ENCODE measurements at regions not wholly inside any gene's neighbourhood (a gene's known extent, or its start where the extent isn't known, plus 50 kb on each side); places are given as distances from the start of the nearest gene placed in this dataset.
"Not testable (repeated sequence)": the region's sequence is repeated elsewhere in the genome, so short reads cannot be mapped to it uniquely, and the experiment has no call there.

- TF ChIP-seq CTCF, EP300 (IDR thresholded peaks at IDR 0.05): not testable (repeated sequence)
Observed at GRCh38 chr12:67092934-67093333, 176.2 kb upstream of the CAND1 start.

Measured in tibial nerve (tissue), 4 donors.